NCI-H82 treated with DMSO at 0.1 percent for 48 hours (cell line): ENCODE measurements at regions not wholly inside any gene's neighbourhood (a gene's known extent, or its start where the extent isn't known, plus 50 kb on each side); places are given as distances from the start of the nearest gene placed in this dataset.
"Not testable (repeated sequence)": the region's sequence is repeated elsewhere in the genome, so short reads cannot be mapped to it uniquely, and the experiment has no call there.

Experiments
- DNase-seq: peaks from one replicate; lab custom pipeline; 2025; ENCODE audit not compliant: unreplicated experiment; lab: John Stamatoyannopoulos, UW

DNA sequence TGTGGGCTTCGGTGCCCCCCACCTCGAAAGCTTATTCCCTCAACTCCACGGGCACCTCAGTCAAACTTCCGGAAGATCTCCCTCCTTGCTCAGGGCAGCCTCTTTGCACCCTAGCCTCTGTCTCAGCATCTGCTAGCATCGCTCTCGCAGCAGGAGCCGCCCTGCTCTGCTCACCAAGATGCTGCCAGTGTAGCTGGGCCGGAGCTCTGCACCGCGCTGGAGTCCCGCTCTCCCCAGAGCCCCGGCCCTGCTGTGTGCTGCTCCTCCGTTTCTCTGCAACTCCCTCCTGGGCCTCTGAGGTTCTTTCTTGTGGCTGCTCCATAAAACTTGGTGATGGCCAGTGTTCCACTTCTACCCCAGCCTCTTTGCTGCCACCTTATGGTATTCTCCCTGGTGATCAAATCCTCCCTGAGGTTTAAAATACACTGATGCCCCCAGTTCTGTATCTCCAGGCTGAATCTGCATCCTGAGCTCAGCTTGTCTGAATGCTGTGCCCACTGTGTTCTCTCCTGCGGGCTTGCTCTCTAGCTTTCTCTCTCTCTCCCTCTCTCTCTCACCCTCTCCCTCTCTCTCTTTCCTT is 198.0 kb downstream of the UQCRFS1 start:
- no peak for DNase-seq

- no peak for DNase-seq
Measured at GRCh38 chr19:29013988-29014387, 199.0 kb downstream of the UQCRFS1 start.

GRCh38 chr19:29013325-29013724 is 199.6 kb downstream of the UQCRFS1 start:
- DNase-seq = no peak

GRCh38 chr19:29012457-29012856 is 200.5 kb downstream of the UQCRFS1 start:
- no peak for DNase-seq

- DNase-seq = no peak
Measured at GRCh38 chr19:29010276-29010675, 202.7 kb downstream of the UQCRFS1 start.

DNA sequence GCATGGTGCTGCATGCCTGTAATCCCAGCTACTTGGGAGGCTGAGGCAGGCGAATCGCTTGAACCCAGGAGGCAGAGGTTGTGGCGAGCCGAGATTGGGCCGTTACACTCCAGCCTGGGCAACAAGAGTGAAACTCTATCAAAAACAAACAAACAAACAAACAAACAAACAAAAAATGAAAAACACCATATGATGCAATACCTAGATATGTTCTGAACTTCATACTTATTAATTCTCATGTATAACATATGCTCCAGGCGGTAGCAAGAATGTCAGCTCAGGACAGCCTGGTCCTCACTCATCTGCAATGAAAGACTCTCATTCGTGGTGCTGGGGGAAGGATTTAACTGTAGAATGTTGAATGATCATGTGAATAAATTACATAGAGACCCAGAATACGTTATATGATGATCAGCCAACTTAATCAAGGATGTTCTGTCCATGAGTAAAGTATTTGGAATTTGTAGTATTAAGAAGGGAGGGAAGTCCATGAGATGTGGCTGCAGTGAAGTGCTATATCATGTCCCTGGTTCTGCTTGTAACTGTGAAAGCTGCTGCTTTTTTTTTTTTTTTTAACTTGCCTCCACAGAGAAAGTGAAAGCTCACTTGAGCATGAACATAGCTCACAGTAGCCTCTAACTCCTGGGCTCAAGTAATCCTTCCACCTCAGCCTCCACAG is 206.8 kb downstream of the UQCRFS1 start:
- DNase-seq = no peak

GRCh38 chr19:29004796-29005195 is 208.2 kb downstream of the UQCRFS1 start:
- DNase-seq = no peak

DNA sequence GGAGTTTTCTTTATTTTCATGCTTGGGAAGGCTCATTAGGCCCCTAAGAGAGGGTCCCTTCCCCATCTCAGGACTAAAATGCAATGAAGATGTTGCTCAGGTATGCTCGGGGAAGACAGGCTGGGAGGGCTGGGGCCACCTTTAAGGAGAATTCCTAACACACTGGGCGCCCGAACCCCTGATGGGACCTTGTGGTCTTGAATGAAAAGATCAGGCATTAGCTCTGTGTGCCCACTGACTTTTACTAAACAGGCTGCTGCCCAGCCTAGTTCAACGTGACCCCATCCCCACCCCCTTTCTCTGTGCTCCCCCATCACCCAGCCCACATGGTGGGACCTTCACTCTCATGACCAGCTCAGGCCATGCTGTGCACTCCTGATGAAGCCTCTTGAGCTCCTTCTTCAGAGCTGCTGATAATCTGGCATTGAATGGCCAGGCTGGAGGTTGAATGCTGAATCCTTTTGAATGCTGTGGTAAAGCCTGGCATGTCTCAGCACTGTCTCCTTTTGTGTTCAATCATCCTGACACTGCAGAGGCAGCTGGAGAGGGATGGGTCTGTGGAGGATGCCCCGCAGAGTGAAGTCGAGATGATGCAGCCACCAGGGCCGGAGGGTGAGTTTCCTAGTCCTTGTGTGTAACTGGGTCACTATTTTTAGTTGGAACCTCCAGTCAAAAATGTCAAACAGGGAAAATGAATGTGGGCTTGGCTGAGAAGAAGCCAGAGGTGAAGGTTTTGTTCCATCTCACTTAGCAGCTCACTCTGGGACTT is 209.1 kb downstream of the UQCRFS1 start:
- no peak for DNase-seq

GRCh38 chr19:29002336-29002735 is 210.6 kb downstream of the UQCRFS1 start:
- DNase-seq = no peak

- DNase-seq = no peak
Measured at GRCh38 chr19:29001597-29002245, 211.2 kb downstream of the UQCRFS1 start.

- no peak for DNase-seq
Measured at GRCh38 chr19:29001141-29001581, 211.8 kb downstream of the UQCRFS1 start.

DNA sequence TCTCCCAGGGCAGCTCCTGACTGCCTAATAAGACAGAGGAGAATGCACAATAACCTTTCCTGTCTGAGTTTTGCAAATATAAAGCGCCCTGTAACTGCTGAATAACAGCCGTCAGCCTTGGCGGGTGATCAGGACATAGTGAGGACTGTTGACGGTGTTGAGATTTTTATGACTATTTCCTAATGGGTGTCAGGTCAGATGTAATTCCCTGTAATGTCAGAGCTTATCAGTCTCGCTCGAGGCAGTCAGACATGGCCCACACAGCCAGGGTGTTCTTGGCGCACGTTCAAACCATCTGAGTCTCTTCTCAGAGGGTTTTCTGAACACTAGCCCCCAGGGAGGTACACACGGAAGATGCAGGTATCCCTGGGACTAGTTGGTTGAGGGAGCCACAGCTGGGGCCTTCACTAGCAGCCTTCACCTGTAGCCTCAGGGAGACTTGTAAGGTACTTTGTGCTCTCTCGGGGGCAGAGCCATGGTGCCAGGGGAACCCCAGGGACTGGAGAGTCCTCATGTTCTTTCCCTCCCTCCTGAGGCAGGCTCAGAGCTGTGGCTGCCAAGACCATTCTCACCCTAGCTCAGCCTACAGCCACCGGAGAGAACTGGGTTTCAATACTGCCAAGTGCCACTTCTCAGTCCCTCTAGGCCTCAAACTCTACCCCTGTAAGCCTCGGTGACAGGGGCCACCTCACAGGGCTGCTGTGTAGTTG is 213.1 kb downstream of the UQCRFS1 start:
- DNase-seq = no peak

GRCh38 chr19:28998974-28999373 is 214.0 kb downstream of the UQCRFS1 start:
- DNase-seq = no peak

DNA sequence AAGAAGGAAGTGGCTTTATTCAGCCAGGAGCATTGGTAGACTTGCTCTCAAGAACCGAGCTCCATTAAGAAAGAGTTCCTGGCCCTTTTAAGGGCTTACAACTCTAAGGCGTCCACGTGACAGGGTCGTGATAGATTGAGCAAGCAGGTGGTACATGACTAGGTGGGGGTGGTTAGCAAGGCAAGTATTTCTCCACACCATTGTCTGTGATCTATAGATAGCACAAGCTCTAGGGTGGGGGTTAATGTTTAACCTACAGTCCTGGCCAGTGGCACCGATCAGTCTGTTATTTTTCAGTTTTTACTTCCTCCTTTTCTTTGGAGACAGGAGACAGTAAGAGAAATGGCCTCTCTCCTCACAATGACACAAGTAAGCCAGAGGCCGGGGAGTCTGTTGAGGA is 215.1 kb downstream of the UQCRFS1 start:
- DNase-seq = not testable (repeated sequence)

GRCh38 chr19:28990522-28990921 is 222.4 kb downstream of the UQCRFS1 start:
- no peak for DNase-seq

- no peak for DNase-seq
Measured at GRCh38 chr19:28989739-28990138, 223.2 kb downstream of the UQCRFS1 start.

- DNase-seq = no peak
Measured at GRCh38 chr19:28988066-28988465, 224.9 kb downstream of the UQCRFS1 start.

DNA sequence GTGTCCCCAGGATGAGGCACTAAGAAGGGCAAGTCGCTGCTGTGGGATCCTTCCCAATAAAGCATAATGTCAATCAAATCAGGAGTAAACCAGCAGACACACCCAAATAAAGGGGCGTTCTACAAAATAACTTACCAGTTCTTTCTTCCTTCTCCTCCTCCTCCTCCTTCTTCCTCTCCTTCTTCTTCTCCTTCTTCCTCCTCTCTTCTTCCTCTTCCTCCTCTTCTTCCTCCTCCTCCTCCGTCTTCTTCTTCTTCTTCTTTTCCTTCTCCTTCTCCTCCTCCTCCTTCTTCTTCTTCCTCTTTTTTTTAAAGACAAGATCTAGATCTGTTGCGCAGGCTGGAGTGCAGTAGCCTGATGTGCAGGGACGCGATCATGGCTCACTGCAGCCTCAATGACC is 225.8 kb downstream of the UQCRFS1 start:
- no peak for DNase-seq

- no peak for DNase-seq
Measured at GRCh38 chr19:28985201-28985600, 227.8 kb downstream of the UQCRFS1 start.

DNA sequence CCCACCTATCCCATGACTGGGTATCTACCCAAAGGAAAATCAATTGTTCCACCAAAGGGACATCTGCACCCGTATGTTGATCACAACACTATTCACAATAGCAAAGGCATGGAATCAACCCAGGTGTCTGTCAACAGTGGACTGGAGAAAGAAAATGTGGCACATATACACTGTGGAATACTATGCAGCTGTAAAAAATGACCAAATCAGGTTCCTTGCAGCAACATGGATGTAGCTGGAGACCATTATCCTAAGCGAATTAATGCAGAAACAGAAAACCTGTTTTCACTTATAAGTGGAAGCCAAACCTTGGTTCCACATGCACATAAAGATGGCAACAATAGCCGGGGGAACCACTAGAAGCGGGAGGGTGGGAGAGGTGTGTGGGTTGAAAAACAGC is 228.6 kb downstream of the UQCRFS1 start:
- no peak for DNase-seq

DNA sequence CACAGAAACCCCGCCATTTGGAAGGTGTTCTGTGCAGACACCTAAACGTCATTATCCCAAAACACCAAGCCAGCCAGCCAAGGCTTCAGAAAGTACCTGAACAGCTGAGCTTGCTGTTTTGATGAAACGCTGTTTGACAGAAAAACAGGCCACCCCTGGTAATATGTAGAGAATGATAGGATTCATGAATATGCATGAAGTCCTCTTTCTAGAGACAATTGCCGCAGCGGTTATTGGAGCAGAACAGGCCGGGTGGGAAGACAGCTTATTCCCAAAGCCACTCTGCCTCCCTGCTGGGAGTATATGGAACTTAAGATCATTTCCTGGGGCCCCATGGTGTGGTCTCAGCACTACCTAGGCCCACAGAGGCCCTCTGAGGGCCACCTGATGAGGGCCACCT is 229.5 kb downstream of the UQCRFS1 start:
- DNase-seq = no peak
